Right lobe of liver (tissue), 6 donors: ENCODE measurements at regions not wholly inside any gene's neighbourhood (a gene's known extent, or its start where the extent isn't known, plus 50 kb on each side); places are given as distances from the start of the nearest gene placed in this dataset.

Experiments
- ATAC-seq, 4 donors: fragments of 200-7000 bp; cut with Tn5 transposase; one replicate each; pipeline ENCODE4 v1.9.1; 2020; ENCODE audit warnings: mild to moderate bottlenecking in 4 of 4, moderate library complexity in 4 of 4
- DNase-seq, 3 donors: peaks; one replicate each; pipeline ENCODE4 v3.0.0-alpha.2; 2020
- H3K27ac ChIP-seq, 3 donors: fragments of 200-600 bp; one replicate each; pipeline ENCODE4 v1.8.0; 2022
- H3K27me3 ChIP-seq, 2 donors: fragments of 200-600 bp; one replicate each; pipeline ENCODE4 v1.8.0; 2022
- H3K36me3 ChIP-seq, 4 donors: fragments of 200-600 bp; sonication (generic) in 1 of 4; one replicate each; pipeline versions ENCODE4 v1.5.1 to v1.8.0; 2017 to 2022; ENCODE audit warnings: control low read depth in 1 of 4
- H3K4me1 ChIP-seq, 4 donors: fragments of 200-600 bp; sonication (generic) in 1 of 4; one replicate each; pipeline versions ENCODE4 v1.5.1 to v1.8.0; 2017 to 2022; ENCODE audit warnings: control low read depth in 1 of 4
- H3K4me3 ChIP-seq, 3 donors: fragments of 200-600 bp; one replicate each; pipeline ENCODE4 v1.8.0; 2022
- H3K9me3 ChIP-seq, 4 donors: fragments of 200-600 bp; sonication (generic) in 1 of 4; one replicate each; pipeline versions ENCODE4 v1.5.1 to v1.8.0; 2017 to 2022; ENCODE audit warnings: control low read depth in 1 of 4
- POLR2A ChIP-seq: fragments of 450-650 bp; IDR thresholded peaks from one replicate; pipeline ENCODE4 v1.6.1; 2017; ENCODE audit warnings: antibody characterized with exemption, mild to moderate bottlenecking
- WGBS: methylation state at CpG from one replicate; pipeline ENCODE4 v1.1.6; 2018; ENCODE audit warnings: low coverage, low lambda C conversion rate; ENCODE audit not compliant: insufficient coverage; ENCODE audit errors: missing lambda C conversion rate; 5-methylcytosine and 5-hydroxymethylcytosine counted together
- intact Hi-C, 2 donors: fragments of 100-400 bp; cut with DNase I; formaldehyde crosslinking; loops; one replicate each; pipeline versions ENCODE4 v1.11.2 to v1.14.1; 2022
- TF ChIP-seq, protein P1 (sequence below), 4 donors: fragments of 200-600 bp in 3 of 4; fragments of 450-650 bp in 1 of 4; IDR thresholded peaks; one replicate each; pipeline versions ENCODE4 v1.5.1 to v1.8.0; 2016 to 2022; ENCODE audit warnings: antibody characterized with exemption in 4 of 4, mild to moderate bottlenecking in 2 of 4
- donor health status: DM: no; HTN: yes; CAD: no.
- donor health status: DM: no; HTN: no; CAD: no.
- donor health status: DM: no; HTN: no; CAD: no.
- donor health status: DM: no; HTN: yes; CAD: no.
- donor health status: DM: no; HTN: yes; CAD: no.

DNA sequence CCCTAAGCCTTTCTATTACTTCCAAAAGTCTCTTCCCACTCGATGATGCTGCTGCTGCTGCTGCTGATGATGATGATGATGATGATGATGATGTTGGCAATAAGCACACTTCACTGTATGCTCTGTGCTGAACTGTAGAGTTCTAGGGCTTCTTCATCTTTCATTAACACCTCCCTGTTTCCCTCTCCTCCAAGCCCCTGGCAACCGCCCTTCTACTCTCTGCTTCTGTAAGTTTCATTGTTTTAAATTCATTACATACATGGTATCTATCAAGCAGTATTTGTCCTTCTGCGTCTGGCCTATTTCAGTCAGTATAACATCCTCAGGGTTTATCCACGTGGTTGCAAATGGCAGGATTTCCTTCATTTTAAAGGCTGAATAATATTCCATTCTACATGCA lies 100.2 kb downstream of the THBS2 start:
- H3K4me3 ChIP-seq: no peak overlapping the region
- no peak overlapping the region for H3K27ac ChIP-seq
- ATAC-seq (no peak), DNase-seq (no peak)
- H3K27me3 ChIP-seq: no peaks in the 10 kb centered on the region
- intact Hi-C loops: no loop called here
- no peaks in the 10 kb centered on the region for H3K36me3 ChIP-seq
- no peaks in the 10 kb centered on the region for H3K9me3 ChIP-seq
- no peaks in the 10 kb centered on the region for H3K4me1 ChIP-seq
- WGBS: 43% methylated on average over 4 of the region's 4 CpGs
- TF ChIP-seq, protein P1, sequence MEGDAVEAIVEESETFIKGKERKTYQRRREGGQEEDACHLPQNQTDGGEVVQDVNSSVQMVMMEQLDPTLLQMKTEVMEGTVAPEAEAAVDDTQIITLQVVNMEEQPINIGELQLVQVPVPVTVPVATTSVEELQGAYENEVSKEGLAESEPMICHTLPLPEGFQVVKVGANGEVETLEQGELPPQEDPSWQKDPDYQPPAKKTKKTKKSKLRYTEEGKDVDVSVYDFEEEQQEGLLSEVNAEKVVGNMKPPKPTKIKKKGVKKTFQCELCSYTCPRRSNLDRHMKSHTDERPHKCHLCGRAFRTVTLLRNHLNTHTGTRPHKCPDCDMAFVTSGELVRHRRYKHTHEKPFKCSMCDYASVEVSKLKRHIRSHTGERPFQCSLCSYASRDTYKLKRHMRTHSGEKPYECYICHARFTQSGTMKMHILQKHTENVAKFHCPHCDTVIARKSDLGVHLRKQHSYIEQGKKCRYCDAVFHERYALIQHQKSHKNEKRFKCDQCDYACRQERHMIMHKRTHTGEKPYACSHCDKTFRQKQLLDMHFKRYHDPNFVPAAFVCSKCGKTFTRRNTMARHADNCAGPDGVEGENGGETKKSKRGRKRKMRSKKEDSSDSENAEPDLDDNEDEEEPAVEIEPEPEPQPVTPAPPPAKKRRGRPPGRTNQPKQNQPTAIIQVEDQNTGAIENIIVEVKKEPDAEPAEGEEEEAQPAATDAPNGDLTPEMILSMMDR (IDR thresholded peaks at IDR 0.05): no peak
- TF ChIP-seq POLR2A: no peak

DNA sequence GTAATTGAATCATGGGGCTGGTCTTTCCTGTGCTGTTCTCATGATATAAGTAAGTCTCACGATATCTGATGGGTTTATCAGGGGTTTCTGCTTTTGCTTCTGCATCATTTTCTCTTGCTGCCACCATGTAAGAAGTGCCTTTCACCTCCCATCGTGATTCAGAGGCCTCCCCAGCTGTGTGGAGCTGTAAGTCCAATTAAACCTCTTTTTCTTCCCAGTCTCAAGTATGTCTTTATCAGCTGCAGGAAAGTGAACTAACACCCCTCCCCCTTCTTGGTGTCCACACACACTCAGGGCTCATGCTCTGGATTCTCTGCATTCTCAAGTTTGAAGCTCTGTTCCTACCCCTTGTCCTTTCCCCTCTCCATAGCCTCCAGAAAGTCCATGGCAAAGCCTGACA lies 107.1 kb downstream of the THBS2 start:
- WGBS: 40% methylated on average over 1 of the region's 2 CpGs
- no peaks in the 10 kb centered on the region for H3K4me1 ChIP-seq
- intact Hi-C loops: no loop called here
- no peak overlapping the region for H3K4me3 ChIP-seq
- no peak overlapping the region for H3K27ac ChIP-seq
- no peaks in the 10 kb centered on the region for H3K27me3 ChIP-seq
- ATAC-seq (no peak), DNase-seq (no peak)
- no peaks in the 10 kb centered on the region for H3K36me3 ChIP-seq
- no peaks in the 10 kb centered on the region for H3K9me3 ChIP-seq
- no peak for TF ChIP-seq POLR2A
- TF ChIP-seq, protein P1 (IDR thresholded peaks at IDR 0.05): no peak

DNA sequence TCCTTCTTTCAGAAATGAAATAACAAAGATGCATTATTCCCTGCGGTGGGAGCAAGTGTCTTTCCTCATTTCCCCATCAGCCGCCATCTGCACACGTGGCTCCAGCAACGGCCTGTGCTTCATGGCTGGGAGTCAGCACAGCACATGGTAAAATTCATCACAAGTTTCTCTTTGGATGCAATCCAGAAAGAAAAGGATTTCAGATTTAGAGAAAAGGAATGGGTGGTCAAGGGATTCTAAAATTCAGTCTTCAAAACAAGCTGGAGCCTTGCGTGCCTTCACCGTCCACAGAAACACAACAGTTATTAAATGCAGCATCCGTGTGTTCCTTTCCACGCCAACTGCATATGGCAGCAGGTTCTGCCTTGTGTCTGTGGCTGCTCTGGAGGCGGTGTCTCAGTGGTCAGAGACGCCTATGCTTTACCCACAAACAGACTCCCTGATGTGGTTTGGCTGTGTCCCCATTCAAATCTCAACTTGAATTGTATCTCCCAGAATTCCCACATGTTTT lies 107.6 kb downstream of the THBS2 start:
- no peak for DNase-seq
- no peaks in the 10 kb centered on the region for H3K27me3 ChIP-seq
- no peaks in the 10 kb centered on the region for H3K4me1 ChIP-seq
- no peak overlapping the region for H3K27ac ChIP-seq
- no peaks in the 10 kb centered on the region for H3K36me3 ChIP-seq
- no peak for ATAC-seq
- H3K4me3 ChIP-seq: no peak overlapping the region
- intact Hi-C loops: no loop called here
- no peaks in the 10 kb centered on the region for H3K9me3 ChIP-seq
- WGBS: 68% methylated on average over 10 of the region's 10 CpGs
- TF ChIP-seq, protein P1 (IDR thresholded peaks at IDR 0.05): no peak
- TF ChIP-seq POLR2A: no peak

DNA sequence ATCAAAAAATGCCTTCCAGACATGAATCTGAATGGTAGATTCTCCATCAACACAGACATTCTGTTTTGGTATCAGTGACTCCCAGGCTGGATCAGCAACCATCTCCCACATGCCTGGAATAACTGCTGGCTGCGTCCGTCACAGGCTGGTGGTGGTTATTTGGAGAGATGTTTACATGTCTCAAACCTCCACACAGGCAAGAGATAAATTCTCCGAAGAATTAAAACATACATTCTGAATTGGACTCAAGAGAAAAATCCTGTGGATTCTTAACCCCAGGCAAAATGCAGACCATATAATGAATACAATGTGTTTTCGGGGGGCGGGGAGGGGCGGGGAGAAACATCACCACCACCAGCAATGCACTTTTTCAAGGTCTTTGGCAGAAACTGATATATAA lies 108.2 kb downstream of the THBS2 start:
- intact Hi-C loops: no loop called here
- Histone ChIP-seq H3K27me3 (no peaks in the 10 kb centered on the region), H3K4me1 (no peaks in the 10 kb centered on the region), H3K27ac (no peak overlapping the region), H3K36me3 (no peaks in the 10 kb centered on the region), H3K4me3 (no peak overlapping the region), H3K9me3 (no peaks in the 10 kb centered on the region)
- 53% methylated on average over 6 of the region's 6 CpGs for WGBS
- ATAC-seq (no peak), DNase-seq (no peak)
- no peak for TF ChIP-seq POLR2A
- TF ChIP-seq, protein P1 (IDR thresholded peaks at IDR 0.05): no peak

DNA sequence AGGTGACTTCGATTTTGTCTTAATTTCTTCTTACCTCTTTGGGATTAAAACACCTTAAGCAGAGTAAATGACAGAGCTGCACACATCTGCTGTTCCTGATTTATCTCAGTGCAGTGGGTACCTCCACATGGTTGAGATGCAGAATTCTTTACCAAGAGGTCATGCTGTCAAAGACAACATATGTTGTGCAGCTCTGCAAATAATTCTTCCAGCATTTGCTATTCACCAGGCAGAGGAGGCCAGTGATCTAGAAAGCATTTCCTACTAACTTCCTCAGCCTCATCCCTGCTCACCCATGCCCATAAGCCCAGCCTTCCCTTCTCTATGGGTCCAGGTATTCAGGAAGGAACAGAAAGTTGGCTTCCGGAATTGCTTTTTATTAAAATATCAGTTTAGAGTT lies 109.3 kb downstream of the THBS2 start:
- H3K27me3 ChIP-seq: no peaks in the 10 kb centered on the region
- no peak for DNase-seq
- TF ChIP-seq, protein P1 (IDR thresholded peaks at IDR 0.05): no peak
- no peak for TF ChIP-seq POLR2A
- WGBS: 54% methylated on average over 2 of the region's 2 CpGs
- H3K4me1 ChIP-seq: no peaks in the 10 kb centered on the region
- intact Hi-C loops: no loop called here
- no peak for ATAC-seq
- H3K36me3 ChIP-seq: no peaks in the 10 kb centered on the region
- H3K4me3 ChIP-seq: no peak overlapping the region
- H3K27ac ChIP-seq: no peak overlapping the region
- no peaks in the 10 kb centered on the region for H3K9me3 ChIP-seq
